Inflammatory macrophage treated with lipopolysaccharide for 1 hour (primary cell): ENCODE measurements at regions not wholly inside any gene's neighbourhood (a gene's known extent, or its start where the extent isn't known, plus 50 kb on each side); places are given as distances from the start of the nearest gene placed in this dataset.
"Not testable (repeated sequence)": the region's sequence is repeated elsewhere in the genome, so short reads cannot be mapped to it uniquely, and the experiment has no call there.

ENCODE experiments used
- DNase-seq, 2 donors: peaks; one replicate each; pipeline ENCODE4 v3.0.0-alpha.2; 2020 to 2022

- no peak for DNase-seq
Measured at GRCh38 chr2:16249246-16250055, 309.1 kb downstream of the MYCN start.

GRCh38 chr2:16248571-16249105 is 308.3 kb downstream of the MYCN start:
- no peak for DNase-seq

- no peak for DNase-seq
Measured at GRCh38 chr2:16247326-16248122, 307.2 kb downstream of the MYCN start.

GRCh38 chr2:16246911-16247310 is 306.6 kb downstream of the MYCN start:
- DNase-seq, result no peak

- no peak for DNase-seq
Measured at GRCh38 chr2:16246281-16246850, 306.0 kb downstream of the MYCN start.

- DNase-seq, result no peak
Measured at GRCh38 chr2:16245481-16246054, 305.2 kb downstream of the MYCN start.

- no peak for DNase-seq
Measured at GRCh38 chr2:16244966-16245320, 304.6 kb downstream of the MYCN start.

- DNase-seq, result no peak
Measured at GRCh38 chr2:16244153-16244965, 304.0 kb downstream of the MYCN start.

GRCh38 chr2:16243411-16243996 is 303.2 kb downstream of the MYCN start:
- no peak for DNase-seq

- DNase-seq, result no peak
Measured at GRCh38 chr2:16242906-16243305, 302.6 kb downstream of the MYCN start.

- no peak for DNase-seq
Measured at GRCh38 chr2:16241166-16242160, 301.1 kb downstream of the MYCN start.

- DNase-seq, result no peak
Measured at GRCh38 chr2:16240402-16240801, 300.1 kb downstream of the MYCN start.

GRCh38 chr2:16239296-16239850 is 299.0 kb downstream of the MYCN start:
- no peak for DNase-seq

- no peak for DNase-seq
Measured at GRCh38 chr2:16238786-16239185, 298.4 kb downstream of the MYCN start.

GRCh38 chr2:16238001-16238761 is 297.8 kb downstream of the MYCN start:
- DNase-seq, result no peak

GRCh38 chr2:16235747-16236146 is 295.4 kb downstream of the MYCN start:
- DNase-seq, result no peak

GRCh38 chr2:16235291-16235690 is 294.9 kb downstream of the MYCN start:
- DNase-seq, result not testable (repeated sequence)

- no peak for DNase-seq
Measured at GRCh38 chr2:16228951-16229350, 288.6 kb downstream of the MYCN start.

GRCh38 chr2:16228471-16228870 is 288.1 kb downstream of the MYCN start:
- DNase-seq, result no peak
